Astrocyte of the cerebellum (primary cell): ENCODE measurements at regions not wholly inside any gene's neighbourhood (a gene's known extent, or its start where the extent isn't known, plus 50 kb on each side); places are given as distances from the start of the nearest gene placed in this dataset.

Experiments used
- DNase-seq: peaks from one replicate; pipeline ENCODE4 v3.0.0-alpha.2; 2011; ENCODE audit warnings: low read depth
- H3K4me3 ChIP-seq: 2 replicates; pipeline ENCODE4 v1.5.1; 2011; ENCODE audit warnings: mild to moderate bottlenecking, low read depth, low read length, moderate library complexity
- CTCF ChIP-seq: IDR thresholded peaks from 2 replicates; pipeline ENCODE4 v1.5.1; 2012; ENCODE audit warnings: low read length, low read depth, moderate library complexity, mild to moderate bottlenecking; ENCODE audit errors: missing control alignments
- in situ Hi-C: cut with HindIII; loops from 2 replicates; pipeline ENCODE4 v1.10.0; 2017; ENCODE audit warnings: low sequenced_read_pairs

- no peak for TF ChIP-seq CTCF
- no peak for DNase-seq
- in situ Hi-C loops = no loop called here
Measured at GRCh38 chr1:38270849-38271633, 224.4 kb upstream of the POU3F1 start.

DNA sequence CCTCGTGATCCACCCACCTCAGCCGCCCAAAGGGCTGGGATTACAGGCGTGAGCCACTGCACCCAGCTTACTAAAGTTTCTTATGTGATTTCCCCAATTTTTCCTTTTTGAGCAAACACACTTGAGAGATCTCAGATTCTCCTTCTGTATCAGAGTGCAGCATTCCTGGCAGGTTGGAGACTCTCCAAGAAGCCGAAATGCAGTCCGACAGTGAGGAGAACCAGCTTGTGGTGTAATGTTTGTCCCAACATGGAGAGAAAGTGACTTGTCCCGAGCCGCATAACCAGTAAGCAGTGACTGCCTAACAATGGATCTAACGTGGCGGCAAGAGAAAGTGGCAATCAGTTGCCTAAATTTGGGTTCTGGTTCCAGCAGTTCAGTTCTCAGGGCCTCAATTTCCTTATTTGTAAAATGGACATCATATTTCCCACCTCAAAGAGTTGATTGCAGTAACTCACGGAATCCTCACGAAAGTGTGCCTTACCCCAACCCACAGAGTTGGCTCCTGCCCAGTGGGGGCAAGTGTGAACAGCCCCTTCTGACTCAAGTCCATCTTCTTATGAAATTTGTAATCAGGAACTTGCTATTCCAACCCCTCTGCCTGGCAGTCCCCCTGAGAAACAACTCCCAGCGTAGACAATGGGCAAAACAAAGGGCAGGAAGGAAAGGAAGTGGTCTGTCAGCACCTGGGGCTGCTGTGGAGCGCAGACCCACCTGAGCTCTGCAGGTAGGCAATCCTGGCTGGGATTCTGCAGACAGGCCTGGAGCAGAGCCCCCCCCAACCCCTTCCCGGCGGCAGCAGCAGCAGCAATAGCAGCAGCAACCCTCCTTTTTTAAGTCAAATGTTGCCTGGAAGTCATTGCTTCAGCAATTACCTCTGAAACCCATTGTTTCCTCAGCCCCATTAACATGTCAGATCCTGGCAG lies 223.6 kb upstream of the POU3F1 start:
- no peak overlapping the region for H3K4me3 ChIP-seq
- no peak for TF ChIP-seq CTCF
- no peak for DNase-seq
- in situ Hi-C loops = no loop called here

More at GRCh38 chr1:38270849-38271633, 224.4 kb upstream of the POU3F1 start:
- H3K4me3 ChIP-seq = no peak overlapping the region

- DNase-seq = no peak
- in situ Hi-C loops = no loop called here
- TF ChIP-seq CTCF = no peak
- H3K4me3 ChIP-seq = no peak overlapping the region
Measured at GRCh38 chr1:38268226-38268625, 221.6 kb upstream of the POU3F1 start.

GRCh38 chr1:38267037-38268036 lies 220.7 kb upstream of the POU3F1 start:
- in situ Hi-C loops = no loop called here
- TF ChIP-seq CTCF = no peak
- DNase-seq = no peak

GRCh38 chr1:38266197-38266520 lies 219.6 kb upstream of the POU3F1 start:
- no peak overlapping the region for H3K4me3 ChIP-seq
- in situ Hi-C loops = no loop called here
- no peak for DNase-seq
- no peak for TF ChIP-seq CTCF

More at GRCh38 chr1:38267037-38268036, 220.7 kb upstream of the POU3F1 start:
- no peak overlapping the region for H3K4me3 ChIP-seq
